ENCODE measurements at regions not wholly inside any gene's neighbourhood (a gene's known extent, or its start where the extent isn't known, plus 50 kb on each side); places are given as distances from the start of the nearest gene placed in this dataset.

- no peaks in the 10 kb centered on the region for H3K36me3 ChIP-seq
- intact Hi-C loops (cut with DNase I; ENCODE audit: low total_unique reads) = no loop called here
- TF ChIP-seq POLR2A (IDR thresholded peaks at IDR 0.05) (no peak), POLR2AphosphoS5 (IDR thresholded peaks at IDR 0.05) (no peak), CTCF (IDR thresholded peaks at IDR 0.05 in 8 of 11, conservative IDR thresholded peaks at IDR 0.05 in 3 of 11) (no peak)
- no peaks in the 10 kb centered on the region for H3K27me3 ChIP-seq (replicated peaks in 1 of 7)
- no peak overlapping the region for H3K27ac ChIP-seq
- WGBS, 5 donors = 88 to 95% (median 93%) methylated on average over 9 of the region's 9 CpGs
- no peak for DNase-seq
- H3K9me3 ChIP-seq = peaks cover 0 to 18% (median 3%) of the 10 kb centered on the region in 8 donors
- H3K4me1 ChIP-seq = no peaks in the 10 kb centered on the region
- no peak overlapping the region for H3K4me3 ChIP-seq
Measured at GRCh38 chr10:44244745-44245600, 139.9 kb downstream of the CXCL12 start.

GRCh38 chr10:44243851-44244510 lies 140.9 kb downstream of the CXCL12 start:
- Histone ChIP-seq H3K4me1 (no peaks in the 10 kb centered on the region), H3K27me3 (replicated peaks in 1 of 7) (no peaks in the 10 kb centered on the region), H3K36me3 (no peaks in the 10 kb centered on the region), H3K27ac (no peak overlapping the region), H3K9me3 (peaks cover 0 to 18% (median 3%) of the 10 kb centered on the region in 8 donors), H3K4me3 (no peak overlapping the region)
- intact Hi-C loops (cut with DNase I; ENCODE audit: low total_unique reads) = no loop called here
- TF ChIP-seq POLR2A (IDR thresholded peaks at IDR 0.05) (no peak), POLR2AphosphoS5 (IDR thresholded peaks at IDR 0.05) (no peak), CTCF (IDR thresholded peaks at IDR 0.05 in 8 of 11, conservative IDR thresholded peaks at IDR 0.05 in 3 of 11) (no peak)
- no peak for DNase-seq
- WGBS, 5 donors = 68 to 74% (median 70%) methylated on average over 7 of the region's 7 CpGs

- Histone ChIP-seq H3K4me3 (no peak overlapping the region), H3K4me1 (no peaks in the 10 kb centered on the region), H3K9me3 (peaks cover 0 to 18% (median 3%) of the 10 kb centered on the region in 8 donors), H3K36me3 (no peaks in the 10 kb centered on the region), H3K27ac (no peak overlapping the region), H3K27me3 (replicated peaks in 1 of 7) (no peaks in the 10 kb centered on the region)
- DNase-seq = no peak
- no peak for TF ChIP-seq POLR2AphosphoS5 (IDR thresholded peaks at IDR 0.05)
- TF ChIP-seq POLR2A (IDR thresholded peaks at IDR 0.05) = no peak
- TF ChIP-seq CTCF (IDR thresholded peaks at IDR 0.05 in 8 of 11, conservative IDR thresholded peaks at IDR 0.05 in 3 of 11) = no peak
- 51 to 75% (median 60%) methylated on average over 3 of the region's 3 CpGs for whole genome bisulfite sequencing, 5 donors
- intact Hi-C loops (cut with DNase I; ENCODE audit: low total_unique reads) = no loop called here
Measured at GRCh38 chr10:44242826-44243225, 142.1 kb downstream of the CXCL12 start.

- no peaks in the 10 kb centered on the region for H3K4me1 ChIP-seq
- TF ChIP-seq POLR2A (IDR thresholded peaks at IDR 0.05) (no peak), CTCF (IDR thresholded peaks at IDR 0.05 in 8 of 11, conservative IDR thresholded peaks at IDR 0.05 in 3 of 11) (no peak)
- 75 to 82% (median 76%) methylated on average over 2 of the region's 2 CpGs for WGBS, 5 donors
Measured at GRCh38 chr10:44242091-44242490, 142.8 kb downstream of the CXCL12 start.

More at GRCh38 chr10:44242091-44242490, 142.8 kb downstream of the CXCL12 start:
- Histone ChIP-seq H3K27me3 (replicated peaks in 1 of 7) (no peaks in the 10 kb centered on the region), H3K4me3 (no peak overlapping the region), H3K27ac (no peak overlapping the region), H3K9me3 (peaks cover 0 to 18% (median 3%) of the 10 kb centered on the region in 8 donors), H3K36me3 (no peaks in the 10 kb centered on the region)
- intact Hi-C loops (cut with DNase I; ENCODE audit: low total_unique reads) = no loop called here
- no peak for DNase-seq
